ENCODE measurements at regions not wholly inside any gene's neighbourhood (a gene's known extent, or its start where the extent isn't known, plus 50 kb on each side); places are given as distances from the start of the nearest gene placed in this dataset.
"Not testable (repeated sequence)": the region's sequence is repeated elsewhere in the genome, so short reads cannot be mapped to it uniquely, and the experiment has no call there.

- DNase-seq = no peak
These were observed 78.4 kb downstream of the ADAMTS15 start for GRCh38 chr11:130526846-130527245.

- DNase-seq = no peak
These were observed 79.3 kb downstream of the ADAMTS15 start for GRCh38 chr11:130527636-130528297.

- DNase-seq = no peak
These were observed 80.1 kb downstream of the ADAMTS15 start for GRCh38 chr11:130528298-130529261.

- DNase-seq = no peak
These were observed 80.9 kb downstream of the ADAMTS15 start for GRCh38 chr11:130529366-130529765.

GRCh38 chr11:130531061-130531460, 82.6 kb downstream of the ADAMTS15 start:
- DNase-seq = no peak

GRCh38 chr11:130533113-130533798, 84.8 kb downstream of the ADAMTS15 start:
- no peak for DNase-seq

GRCh38 chr11:130533871-130534270, 85.4 kb downstream of the ADAMTS15 start:
- no peak for DNase-seq

GRCh38 chr11:130534551-130534950, 86.1 kb downstream of the ADAMTS15 start:
- DNase-seq = no peak

GRCh38 chr11:130535520-130535919, 87.1 kb downstream of the ADAMTS15 start:
- no peak for DNase-seq

GRCh38 chr11:130536106-130537040, 87.9 kb downstream of the ADAMTS15 start:
- no peak for DNase-seq

- DNase-seq = not testable (repeated sequence)
These were observed 91.2 kb downstream of the ADAMTS15 start for GRCh38 chr11:130539680-130540079.

GRCh38 chr11:130544266-130544665, 95.8 kb downstream of the ADAMTS15 start:
- no peak for DNase-seq

GRCh38 chr11:130545449-130546072, 97.1 kb downstream of the ADAMTS15 start:
- DNase-seq = no peak

- DNase-seq = no peak
These were observed 98.0 kb downstream of the ADAMTS15 start for GRCh38 chr11:130546438-130546837.

GRCh38 chr11:130546901-130547694, 98.7 kb downstream of the ADAMTS15 start:
- no peak for DNase-seq

GRCh38 chr11:130547761-130548490, 99.5 kb downstream of the ADAMTS15 start:
- DNase-seq = no peak

- DNase-seq = no peak
These were observed 100.0 kb downstream of the ADAMTS15 start for GRCh38 chr11:130548491-130548833.

- no peak for DNase-seq
These were observed 101.1 kb downstream of the ADAMTS15 start for GRCh38 chr11:130549393-130549999.

GRCh38 chr11:130550150-130550549, 101.7 kb downstream of the ADAMTS15 start:
- DNase-seq = no peak

- DNase-seq = no peak
These were observed 102.5 kb downstream of the ADAMTS15 start for GRCh38 chr11:130550984-130551383.
